ENCODE measurements at regions not wholly inside any gene's neighbourhood (a gene's known extent, or its start where the extent isn't known, plus 50 kb on each side); places are given as distances from the start of the nearest gene placed in this dataset.

DNA sequence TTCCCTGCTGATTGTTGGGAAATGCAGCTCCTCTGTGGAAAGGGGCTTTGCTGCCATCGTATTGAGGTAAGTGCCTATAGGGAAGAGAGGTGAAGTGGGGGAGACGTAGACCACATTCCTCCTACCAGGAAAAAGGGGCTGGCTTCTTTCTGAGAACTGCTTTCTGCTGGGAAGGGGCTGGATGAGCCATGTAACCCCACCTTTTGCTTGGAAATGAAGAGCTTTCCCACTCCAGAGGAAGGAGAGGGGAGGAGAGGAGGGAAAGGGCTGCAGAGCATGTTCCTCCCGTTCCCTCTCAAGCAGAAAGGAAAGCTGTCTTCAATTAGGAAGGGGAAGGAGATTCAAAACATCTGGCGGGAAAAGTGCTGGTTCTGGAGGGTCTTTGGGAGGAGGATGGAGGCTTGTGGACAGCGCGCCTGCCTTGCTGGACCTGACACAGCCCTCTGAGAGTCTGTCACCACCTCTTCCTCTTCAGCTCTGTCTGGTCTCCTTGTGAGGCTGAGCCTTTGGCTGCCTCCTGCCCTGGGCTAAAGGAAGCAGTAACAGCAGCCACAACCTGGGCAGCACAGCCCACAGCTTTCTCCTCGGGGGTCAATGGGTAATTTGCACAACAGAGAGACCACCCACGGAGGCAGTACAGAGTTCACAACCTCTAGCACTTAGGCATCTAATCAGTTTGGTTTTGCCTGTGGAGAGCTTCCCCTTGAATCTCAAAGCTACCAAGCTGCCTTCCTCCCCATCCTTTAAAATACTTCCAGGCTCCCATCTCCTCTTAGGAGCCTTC, 410.0 kb upstream of the TNP1 start:
- Mint-ChIP-seq H3K4me3 (ENCODE audit: unreplicated experiment) (no peak overlapping the region), H3K4me1 (ENCODE audit: low read depth, unreplicated experiment) (peaks cover 2% of the 10 kb centered on the region), H3K9me3 (ENCODE audit: unreplicated experiment) (peaks cover 19% of the 10 kb centered on the region), H3K36me3 (ENCODE audit: low read depth, unreplicated experiment) (peaks cover 13% of the 10 kb centered on the region), H3K27ac (ENCODE audit: unreplicated experiment) (no peak overlapping the region), H3K27me3 (ENCODE audit: low read depth, unreplicated experiment) (peaks cover 29% of the 10 kb centered on the region)
- peaks cover 3% of the 10 kb centered on the region for H3K9me3 ChIP-seq (ENCODE audit: insufficient read depth, low read depth, low read length)
- no peak for TF ChIP-seq EZH2 (IDR thresholded peaks at IDR 0.05; ENCODE audit: insufficient read depth, low read length)
- TF ChIP-seq, protein P1, sequence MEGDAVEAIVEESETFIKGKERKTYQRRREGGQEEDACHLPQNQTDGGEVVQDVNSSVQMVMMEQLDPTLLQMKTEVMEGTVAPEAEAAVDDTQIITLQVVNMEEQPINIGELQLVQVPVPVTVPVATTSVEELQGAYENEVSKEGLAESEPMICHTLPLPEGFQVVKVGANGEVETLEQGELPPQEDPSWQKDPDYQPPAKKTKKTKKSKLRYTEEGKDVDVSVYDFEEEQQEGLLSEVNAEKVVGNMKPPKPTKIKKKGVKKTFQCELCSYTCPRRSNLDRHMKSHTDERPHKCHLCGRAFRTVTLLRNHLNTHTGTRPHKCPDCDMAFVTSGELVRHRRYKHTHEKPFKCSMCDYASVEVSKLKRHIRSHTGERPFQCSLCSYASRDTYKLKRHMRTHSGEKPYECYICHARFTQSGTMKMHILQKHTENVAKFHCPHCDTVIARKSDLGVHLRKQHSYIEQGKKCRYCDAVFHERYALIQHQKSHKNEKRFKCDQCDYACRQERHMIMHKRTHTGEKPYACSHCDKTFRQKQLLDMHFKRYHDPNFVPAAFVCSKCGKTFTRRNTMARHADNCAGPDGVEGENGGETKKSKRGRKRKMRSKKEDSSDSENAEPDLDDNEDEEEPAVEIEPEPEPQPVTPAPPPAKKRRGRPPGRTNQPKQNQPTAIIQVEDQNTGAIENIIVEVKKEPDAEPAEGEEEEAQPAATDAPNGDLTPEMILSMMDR (IDR thresholded peaks at IDR 0.05; ENCODE audit: insufficient read depth, low read depth, low read length) = no peak
- no peaks in the 10 kb centered on the region for H4K20me1 ChIP-seq (ENCODE audit: insufficient read depth, low read length)
- no peaks in the 10 kb centered on the region for H3K36me3 ChIP-seq (ENCODE audit: insufficient read depth, low read length)
- DNase-seq (ENCODE audit: low read depth) = no peak
- H3K4me1 ChIP-seq (ENCODE audit: insufficient read depth, low read length) = no peaks in the 10 kb centered on the region
- no peak overlapping the region for H3K27ac ChIP-seq (ENCODE audit: low read depth, low read length)
- H2AFZ ChIP-seq (ENCODE audit: low read depth, low read length) = no peak overlapping the region
- no peak overlapping the region for H3K4me2 ChIP-seq (ENCODE audit: low read length)
- FAIRE-seq = no peak
- H3K79me2 ChIP-seq (ENCODE audit: insufficient read depth, low read length) = no peaks in the 10 kb centered on the region
- no peaks in the 10 kb centered on the region for H3K27me3 ChIP-seq (ENCODE audit: insufficient read depth, low read length)
- no peak overlapping the region for H3K9ac ChIP-seq (ENCODE audit: low read length)
- no peak overlapping the region for H3K4me3 ChIP-seq (ENCODE audit: insufficient read depth, low read depth, low read length)

- Histone ChIP-seq H3K9me3 (ENCODE audit: insufficient read depth, low read depth, low read length) (peaks cover 3% of the 10 kb centered on the region), H2AFZ (ENCODE audit: low read depth, low read length) (no peak overlapping the region), H3K4me1 (ENCODE audit: insufficient read depth, low read length) (no peaks in the 10 kb centered on the region), H3K4me3 (ENCODE audit: insufficient read depth, low read depth, low read length) (no peak overlapping the region), H3K9ac (ENCODE audit: low read length) (no peak overlapping the region), H4K20me1 (ENCODE audit: insufficient read depth, low read length) (no peaks in the 10 kb centered on the region), H3K4me2 (ENCODE audit: low read length) (no peak overlapping the region), H3K36me3 (ENCODE audit: insufficient read depth, low read length) (no peaks in the 10 kb centered on the region), H3K79me2 (ENCODE audit: insufficient read depth, low read length) (no peaks in the 10 kb centered on the region), H3K27ac (ENCODE audit: low read depth, low read length) (no peak overlapping the region), H3K27me3 (ENCODE audit: insufficient read depth, low read length) (no peaks in the 10 kb centered on the region)
- H3K27ac Mint-ChIP-seq (ENCODE audit: unreplicated experiment) = no peak overlapping the region
- peaks cover 2% of the 10 kb centered on the region for H3K4me1 Mint-ChIP-seq (ENCODE audit: low read depth, unreplicated experiment)
- peaks cover 29% of the 10 kb centered on the region for H3K27me3 Mint-ChIP-seq (ENCODE audit: low read depth, unreplicated experiment)
- FAIRE-seq = no peak
- H3K4me3 Mint-ChIP-seq (ENCODE audit: unreplicated experiment) = no peak overlapping the region
- no peak for DNase-seq (ENCODE audit: low read depth)
- H3K36me3 Mint-ChIP-seq (ENCODE audit: low read depth, unreplicated experiment) = peaks cover 13% of the 10 kb centered on the region
- peaks cover 18% of the 10 kb centered on the region for H3K9me3 Mint-ChIP-seq (ENCODE audit: unreplicated experiment)
- TF ChIP-seq EZH2 (IDR thresholded peaks at IDR 0.05; ENCODE audit: insufficient read depth, low read length) = no peak
- TF ChIP-seq, protein P1 (IDR thresholded peaks at IDR 0.05; ENCODE audit: insufficient read depth, low read depth, low read length) = no peak
Observed at GRCh38 chr2:217268978-217269377, 409.1 kb upstream of the TNP1 start.

- Mint-ChIP-seq H3K27ac (ENCODE audit: unreplicated experiment) (no peak overlapping the region), H3K4me1 (ENCODE audit: low read depth, unreplicated experiment) (peaks cover 5% of the 10 kb centered on the region), H3K36me3 (ENCODE audit: low read depth, unreplicated experiment) (peaks cover 13% of the 10 kb centered on the region), H3K27me3 (ENCODE audit: low read depth, unreplicated experiment) (peaks cover 27% of the 10 kb centered on the region), H3K4me3 (ENCODE audit: unreplicated experiment) (no peak overlapping the region), H3K9me3 (ENCODE audit: unreplicated experiment) (peaks cover 15% of the 10 kb centered on the region)
- FAIRE-seq (no peak), DNase-seq (ENCODE audit: low read depth) (no peak)
- peaks cover 3% of the 10 kb centered on the region for H3K9me3 ChIP-seq (ENCODE audit: insufficient read depth, low read depth, low read length)
- H3K4me2 ChIP-seq (ENCODE audit: low read length) = no peak overlapping the region
- H3K27me3 ChIP-seq (ENCODE audit: insufficient read depth, low read length) = no peaks in the 10 kb centered on the region
- TF ChIP-seq, protein P1 (IDR thresholded peaks at IDR 0.05; ENCODE audit: insufficient read depth, low read depth, low read length) = no peak
- no peaks in the 10 kb centered on the region for H3K4me1 ChIP-seq (ENCODE audit: insufficient read depth, low read length)
- no peaks in the 10 kb centered on the region for H3K79me2 ChIP-seq (ENCODE audit: insufficient read depth, low read length)
- H3K27ac ChIP-seq (ENCODE audit: low read depth, low read length) = no peak overlapping the region
- H4K20me1 ChIP-seq (ENCODE audit: insufficient read depth, low read length) = no peaks in the 10 kb centered on the region
- H2AFZ ChIP-seq (ENCODE audit: low read depth, low read length) = no peak overlapping the region
- no peak overlapping the region for H3K4me3 ChIP-seq (ENCODE audit: insufficient read depth, low read depth, low read length)
- H3K9ac ChIP-seq (ENCODE audit: low read length) = no peak overlapping the region
- H3K36me3 ChIP-seq (ENCODE audit: insufficient read depth, low read length) = no peaks in the 10 kb centered on the region
Observed at GRCh38 chr2:217267758-217268157, 407.9 kb upstream of the TNP1 start.
